ENCODE measurements at regions not wholly inside any gene's neighbourhood (a gene's known extent, or its start where the extent isn't known, plus 50 kb on each side); places are given as distances from the start of the nearest gene placed in this dataset.

- TF ChIP-seq ZNF614 (CRISPR knock-in tag; IDR thresholded peaks at IDR 0.05; ENCODE audit: borderline replicate concordance): 0 out of 2 replicates have a peak, but pooled peaks have one; percentile 82
- TF ChIP-seq GLMP (CRISPR knock-in tag; IDR thresholded peaks at IDR 0.05; ENCODE audit: borderline replicate concordance): no peak
- TF ChIP-seq GABPB1 (CRISPR knock-in tag; IDR thresholded peaks at IDR 0.05): no peak
- 0 out of 2 replicates have a peak, but pooled peaks have one; percentile 19 for TF ChIP-seq RAD21 (CRISPR knock-in tag; IDR thresholded peaks at IDR 0.05)
- no peak for TF ChIP-seq ZNF749 (CRISPR knock-in tag; IDR thresholded peaks at IDR 0.05; ENCODE audit: borderline replicate concordance)
- no peak for TF ChIP-seq GPN1 (CRISPR knock-in tag; IDR thresholded peaks at IDR 0.05; ENCODE audit: borderline replicate concordance)
- TF ChIP-seq, protein P1, sequence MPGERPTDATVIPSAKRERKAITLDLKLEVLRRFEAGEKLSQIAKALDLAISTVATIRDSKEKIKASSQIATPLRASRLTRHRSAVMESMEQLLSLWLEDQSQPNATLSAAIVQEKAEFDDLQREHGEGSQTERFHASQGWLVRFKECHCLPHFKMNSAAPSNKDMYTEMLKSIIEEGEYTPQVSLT (CRISPR knock-in tag; IDR thresholded peaks at IDR 0.05; ENCODE audit: borderline replicate concordance, low read depth): no peak
- TF ChIP-seq SATB2 (CRISPR knock-in tag; IDR thresholded peaks at IDR 0.05): no peak
- no peak for TF ChIP-seq ZNF724P (CRISPR knock-in tag; IDR thresholded peaks at IDR 0.05; ENCODE audit: borderline replicate concordance)
- no peak for TF ChIP-seq TBP (CRISPR knock-in tag; IDR thresholded peaks at IDR 0.05)
- no peak for TF ChIP-seq ZNF329 (CRISPR knock-in tag; IDR thresholded peaks at IDR 0.05; ENCODE audit: low read depth)
- no peak for TF ChIP-seq IRF1 (CRISPR knock-in tag; IDR thresholded peaks at IDR 0.05; ENCODE audit: low read depth)
- peak; percentile 14; the same call in 1 of the 2 replicates for TF ChIP-seq TBX3 (IDR thresholded peaks at IDR 0.05; ENCODE audit: borderline replicate concordance)
- no peak for TF ChIP-seq MLLT10 (CRISPR knock-in tag; IDR thresholded peaks at IDR 0.05)
- TF ChIP-seq ZFP82 (CRISPR knock-in tag; IDR thresholded peaks at IDR 0.05; ENCODE audit: borderline replicate concordance): no peak
- no peak for TF ChIP-seq SETDB1 (CRISPR knock-in tag; IDR thresholded peaks at IDR 0.05; ENCODE audit: borderline replicate concordance)
- no peak for TF ChIP-seq SYNCRIP (IDR thresholded peaks at IDR 0.05; ENCODE audit: insufficient read depth, low read depth, low read length)
- no peak for TF ChIP-seq ZNF737 (CRISPR knock-in tag; IDR thresholded peaks at IDR 0.05; ENCODE audit: borderline replicate concordance)
- no peak for TF ChIP-seq ZSCAN12 (CRISPR knock-in tag; IDR thresholded peaks at IDR 0.05)
- no peak for TF ChIP-seq CHCHD3 (CRISPR knock-in tag; IDR thresholded peaks at IDR 0.05)
- TF ChIP-seq, protein P2, sequence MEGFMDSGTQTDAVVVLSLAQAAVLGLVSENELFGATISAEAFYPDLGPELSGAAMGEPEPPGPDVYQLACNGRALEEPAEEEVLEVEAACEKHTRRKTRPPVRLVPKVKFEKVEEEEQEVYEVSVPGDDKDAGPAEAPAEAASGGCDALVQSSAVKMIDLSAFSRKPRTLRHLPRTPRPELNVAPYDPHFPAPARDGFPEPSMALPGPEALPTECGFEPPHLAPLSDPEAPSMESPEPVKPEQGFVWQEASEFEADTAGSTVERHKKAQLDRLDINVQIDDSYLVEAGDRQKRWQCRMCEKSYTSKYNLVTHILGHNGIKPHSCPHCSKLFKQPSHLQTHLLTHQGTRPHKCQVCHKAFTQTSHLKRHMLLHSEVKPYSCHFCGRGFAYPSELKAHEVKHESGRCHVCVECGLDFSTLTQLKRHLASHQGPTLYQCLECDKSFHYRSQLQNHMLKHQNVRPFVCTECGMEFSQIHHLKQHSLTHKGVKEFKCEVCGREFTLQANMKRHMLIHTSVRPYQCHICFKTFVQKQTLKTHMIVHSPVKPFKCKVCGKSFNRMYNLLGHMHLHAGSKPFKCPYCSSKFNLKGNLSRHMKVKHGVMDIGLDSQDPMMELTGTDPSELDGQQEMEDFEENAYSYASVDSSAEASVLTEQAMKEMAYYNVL (CRISPR knock-in tag; IDR thresholded peaks at IDR 0.05; ENCODE audit: borderline replicate concordance): peak; percentile 96
- peak; percentile 30; the same call in 1 of the 2 replicates for TF ChIP-seq NR2F6 (IDR thresholded peaks at IDR 0.05)
- TF ChIP-seq NR2F6 (CRISPR knock-in tag; IDR thresholded peaks at IDR 0.05): peak; percentile 69
- TF ChIP-seq SRY (CRISPR knock-in tag; IDR thresholded peaks at IDR 0.05): no peak
- no peak for TF ChIP-seq BRCA1 (CRISPR knock-in tag; IDR thresholded peaks at IDR 0.05)
- no peak for TF ChIP-seq ZNF775 (CRISPR knock-in tag; IDR thresholded peaks at IDR 0.05; ENCODE audit: borderline replicate concordance)
Observed at GRCh38 chr3:177499779-177500423, 302.6 kb upstream of the TBL1XR1 start (continued).
